MM.1S (cell line): ENCODE measurements at regions not wholly inside any gene's neighbourhood (a gene's known extent, or its start where the extent isn't known, plus 50 kb on each side); places are given as distances from the start of the nearest gene placed in this dataset.

Experiments
- DNase-seq: peaks from one replicate; pipeline ENCODE4 v3.0.0-alpha.2; 2015
- H2AFZ ChIP-seq: fragments of 300-600 bp; sonication (generic); 2 replicates; pipeline ENCODE4 v1.6.0; 2016; ENCODE audit warnings: antibody characterized with exemption, low read length
- H3F3A ChIP-seq: fragments of 300-600 bp; sonication (generic); 2 replicates; pipeline ENCODE4 v1.6.1; 2016; ENCODE audit warnings: mild to moderate bottlenecking, antibody characterized with exemption, low read length, moderate library complexity, mixed read lengths; ENCODE audit not compliant: insufficient read depth
- H3K27ac ChIP-seq: fragments of 300-600 bp; sonication (generic); 2 replicates; pipeline ENCODE4 v1.5.1; 2016; ENCODE audit warnings: mild to moderate bottlenecking, low read length
- H3K27me3 ChIP-seq: fragments of 300-600 bp; sonication (generic); replicated peaks from 2 replicates; pipeline ENCODE4 v1.6.0; 2016; ENCODE audit warnings: low read length; ENCODE audit not compliant: insufficient read depth
- H3K36me3 ChIP-seq: fragments of 300-600 bp; sonication (generic); replicated peaks from 2 replicates; pipeline ENCODE4 v1.6.1; 2016; ENCODE audit warnings: mild to moderate bottlenecking, low read length, mixed read lengths; ENCODE audit not compliant: insufficient read depth
- H3K4me1 ChIP-seq: fragments of 300-600 bp; sonication (generic); 2 replicates; pipeline ENCODE4 v1.6.1; 2016; ENCODE audit warnings: low read length, mixed read lengths
- H3K4me2 ChIP-seq: fragments of 300-600 bp; sonication (generic); 2 replicates; pipeline ENCODE4 v1.6.0; 2016; ENCODE audit warnings: low read depth, low read length
- H3K4me3 ChIP-seq: fragments of 300-600 bp; sonication (generic); 2 replicates; pipeline ENCODE4 v1.5.1; 2016; ENCODE audit warnings: low read length, mixed read lengths
- H3K79me2 ChIP-seq: fragments of 300-600 bp; sonication (generic); 2 replicates; pipeline ENCODE4 v1.6.1; 2016; ENCODE audit warnings: mixed run types, low read length, mixed read lengths
- H3K9ac ChIP-seq: fragments of 300-600 bp; sonication (generic); 2 replicates; pipeline ENCODE4 v1.6.1; 2016; ENCODE audit warnings: low read length, mixed read lengths
- H3K9me2 ChIP-seq: fragments of 300-600 bp; sonication (generic); replicated peaks from 2 replicates; pipeline ENCODE4 v1.6.1; 2016; ENCODE audit warnings: mild to moderate bottlenecking, low read length, mixed read lengths; ENCODE audit not compliant: insufficient read depth
- H3K9me3 ChIP-seq: fragments of 300-600 bp; sonication (generic); replicated peaks from 2 replicates; pipeline ENCODE4 v1.6.1; 2016; ENCODE audit warnings: mild to moderate bottlenecking, low read length, mixed read lengths; ENCODE audit not compliant: insufficient read depth
- H4K20me1 ChIP-seq: fragments of 300-600 bp; sonication (generic); 2 replicates; pipeline ENCODE4 v1.6.1; 2016; ENCODE audit warnings: mild to moderate bottlenecking, low read length, moderate library complexity, mixed read lengths; ENCODE audit not compliant: insufficient read depth
- EZH2 ChIP-seq: fragments of 300-600 bp; sonication (generic); optimal IDR thresholded peaks from 2 replicates; pipeline ENCODE3; 2017; ENCODE audit warnings: low read depth, mild to moderate bottlenecking, antibody characterized with exemption, low read length, mixed read lengths
- EZH2phosphoT487 ChIP-seq: fragments of 300-600 bp; sonication (generic); IDR thresholded peaks from 2 replicates; pipeline ENCODE4 v1.6.1; 2018; ENCODE audit warnings: antibody characterized with exemption, low read length
- TF ChIP-seq, protein P1 (sequence below): fragments of 300-600 bp; sonication (generic); IDR thresholded peaks from 2 replicates; pipeline ENCODE4 v1.5.1; 2016; ENCODE audit warnings: antibody characterized with exemption, low read length, mixed read lengths

- H3K4me1 ChIP-seq: no peaks in the 10 kb centered on the region
- TF ChIP-seq EZH2 (no peak), EZH2phosphoT487 (no peak)
- TF ChIP-seq, protein P1, sequence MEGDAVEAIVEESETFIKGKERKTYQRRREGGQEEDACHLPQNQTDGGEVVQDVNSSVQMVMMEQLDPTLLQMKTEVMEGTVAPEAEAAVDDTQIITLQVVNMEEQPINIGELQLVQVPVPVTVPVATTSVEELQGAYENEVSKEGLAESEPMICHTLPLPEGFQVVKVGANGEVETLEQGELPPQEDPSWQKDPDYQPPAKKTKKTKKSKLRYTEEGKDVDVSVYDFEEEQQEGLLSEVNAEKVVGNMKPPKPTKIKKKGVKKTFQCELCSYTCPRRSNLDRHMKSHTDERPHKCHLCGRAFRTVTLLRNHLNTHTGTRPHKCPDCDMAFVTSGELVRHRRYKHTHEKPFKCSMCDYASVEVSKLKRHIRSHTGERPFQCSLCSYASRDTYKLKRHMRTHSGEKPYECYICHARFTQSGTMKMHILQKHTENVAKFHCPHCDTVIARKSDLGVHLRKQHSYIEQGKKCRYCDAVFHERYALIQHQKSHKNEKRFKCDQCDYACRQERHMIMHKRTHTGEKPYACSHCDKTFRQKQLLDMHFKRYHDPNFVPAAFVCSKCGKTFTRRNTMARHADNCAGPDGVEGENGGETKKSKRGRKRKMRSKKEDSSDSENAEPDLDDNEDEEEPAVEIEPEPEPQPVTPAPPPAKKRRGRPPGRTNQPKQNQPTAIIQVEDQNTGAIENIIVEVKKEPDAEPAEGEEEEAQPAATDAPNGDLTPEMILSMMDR: no peak
- no peak overlapping the region for H3K27ac ChIP-seq
- H3K79me2 ChIP-seq: no peaks in the 10 kb centered on the region
- no peak for DNase-seq
- H3K4me3 ChIP-seq: no peak overlapping the region
- H3K9me3 ChIP-seq: no peaks in the 10 kb centered on the region
- no peaks in the 10 kb centered on the region for H3K9me2 ChIP-seq
- H3K36me3 ChIP-seq: no peaks in the 10 kb centered on the region
- H3F3A ChIP-seq: no peaks in the 10 kb centered on the region
- H3K9ac ChIP-seq: no peak overlapping the region
- no peaks in the 10 kb centered on the region for H3K27me3 ChIP-seq
- no peaks in the 10 kb centered on the region for H4K20me1 ChIP-seq
- no peak overlapping the region for H2AFZ ChIP-seq
- H3K4me2 ChIP-seq: no peak overlapping the region
These were observed 199.6 kb upstream of the GAS1 start for GRCh38 chr9:87146933-87147332.

DNA sequence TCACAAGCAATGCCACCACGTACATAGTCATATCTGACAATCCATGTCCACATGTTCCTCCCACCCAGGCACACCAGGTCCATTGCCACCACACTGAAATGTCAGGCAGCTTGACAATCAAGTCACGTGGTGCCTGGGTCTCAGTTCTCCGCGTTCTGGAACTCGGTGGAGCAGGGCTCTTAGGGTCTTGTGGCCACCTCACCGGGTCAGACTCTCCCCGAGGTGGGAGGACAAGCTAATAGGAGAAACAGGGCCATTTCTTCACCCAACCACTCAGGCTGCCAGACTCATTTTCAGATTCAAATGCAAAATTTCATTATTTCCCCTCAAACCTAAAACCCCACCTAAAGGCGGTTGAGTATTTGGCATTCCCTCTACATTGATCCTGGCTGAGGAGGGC is 200.5 kb upstream of the GAS1 start:
- no peak for DNase-seq
- TF ChIP-seq EZH2 (no peak), EZH2phosphoT487 (no peak)
- TF ChIP-seq, protein P1: no peak
- Histone ChIP-seq H3K9ac (no peak overlapping the region), H3K36me3 (no peaks in the 10 kb centered on the region), H3K4me1 (no peaks in the 10 kb centered on the region), H3K27ac (no peak overlapping the region), H3K9me3 (no peaks in the 10 kb centered on the region), H4K20me1 (no peaks in the 10 kb centered on the region), H3K9me2 (no peaks in the 10 kb centered on the region), H3K4me3 (no peak overlapping the region), H3K4me2 (no peak overlapping the region), H3K79me2 (no peaks in the 10 kb centered on the region), H3K27me3 (no peaks in the 10 kb centered on the region), H2AFZ (no peak overlapping the region), H3F3A (no peaks in the 10 kb centered on the region)

- H3K27me3 ChIP-seq: no peaks in the 10 kb centered on the region
- H3K9ac ChIP-seq: no peak overlapping the region
- no peak overlapping the region for H3K4me2 ChIP-seq
These were observed 201.2 kb upstream of the GAS1 start for GRCh38 chr9:87148331-87149104.

More at GRCh38 chr9:87148331-87149104, 201.2 kb upstream of the GAS1 start:
- no peak for DNase-seq
- Histone ChIP-seq H3K4me3 (no peak overlapping the region), H3F3A (no peaks in the 10 kb centered on the region), H3K27ac (no peak overlapping the region), H2AFZ (no peak overlapping the region), H3K9me2 (no peaks in the 10 kb centered on the region), H4K20me1 (no peaks in the 10 kb centered on the region), H3K9me3 (no peaks in the 10 kb centered on the region), H3K4me1 (no peaks in the 10 kb centered on the region), H3K36me3 (no peaks in the 10 kb centered on the region), H3K79me2 (no peaks in the 10 kb centered on the region)
- TF ChIP-seq EZH2 (no peak), EZH2phosphoT487 (no peak)
- TF ChIP-seq, protein P1: no peak
